Activated naive CD4-positive, alpha-beta T cell treated with anti-CD3 and anti-CD28 coated beads, Interleukin-2, amount 50 U/mL, for 72 hours (primary cell): ENCODE measurements at regions not wholly inside any gene's neighbourhood (a gene's known extent, or its start where the extent isn't known, plus 50 kb on each side); places are given as distances from the start of the nearest gene placed in this dataset.
A peak's percentile ranks its signal among the peaks of the same experiment; 100 is the strongest.

Source experiments
- ATAC-seq, 2 donors: fragments of 150-1000 bp; cut with Tn5 transposase; 2 replicates each; pipeline ENCODE4 v1.10.0; 2021; ENCODE audit warnings: mild to moderate bottlenecking in 2 of 2, moderate library complexity in 2 of 2
- DNase-seq, 2 donors: peaks; one replicate each; pipeline ENCODE4 v3.0.0; 2021 to 2022; ENCODE audit warnings: low spot score in 2 of 2
- H3K27ac Mint-ChIP-seq, 2 donors: one replicate each; pipeline ENCODE4 v1.8.0; 2022; ENCODE audit warnings: mild to moderate bottlenecking in 2 of 2, mixed read lengths in 2 of 2
- H3K36me3 Mint-ChIP-seq, 2 donors: one replicate each; pipeline ENCODE4 v1.8.0; 2022; ENCODE audit warnings: mixed read lengths in 2 of 2
- H3K9me3 Mint-ChIP-seq, 2 donors: one replicate each; pipeline ENCODE4 v1.8.0; 2022; ENCODE audit warnings: mixed read lengths in 2 of 2

DNA sequence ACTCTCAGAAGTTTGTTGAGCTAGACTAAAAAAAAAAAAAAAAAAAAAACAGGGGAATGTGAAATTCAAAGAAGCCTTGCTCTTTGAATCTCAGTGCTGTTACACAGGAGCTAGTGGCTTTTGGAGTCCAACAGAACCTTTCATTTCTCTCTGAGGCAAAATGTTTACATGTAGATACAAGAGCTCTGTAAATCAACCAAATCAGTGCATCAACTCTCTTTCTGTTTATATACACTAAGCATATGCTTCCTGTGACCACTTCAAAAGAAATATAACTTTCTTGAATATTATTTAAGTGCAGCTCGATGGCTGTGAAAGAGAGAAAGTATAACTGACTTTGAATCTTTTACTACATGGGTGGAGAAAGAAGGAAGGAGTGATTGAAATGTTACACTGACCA, 115.3 kb upstream of the ITGA1 start:
- Mint-ChIP-seq H3K9me3 (peaks cover 0 to 5% of the 10 kb centered on the region in 2 donors), H3K36me3 (no peaks in the 10 kb centered on the region), H3K27ac (no peak overlapping the region)
- no peak for DNase-seq
- no peak for ATAC-seq

DNA sequence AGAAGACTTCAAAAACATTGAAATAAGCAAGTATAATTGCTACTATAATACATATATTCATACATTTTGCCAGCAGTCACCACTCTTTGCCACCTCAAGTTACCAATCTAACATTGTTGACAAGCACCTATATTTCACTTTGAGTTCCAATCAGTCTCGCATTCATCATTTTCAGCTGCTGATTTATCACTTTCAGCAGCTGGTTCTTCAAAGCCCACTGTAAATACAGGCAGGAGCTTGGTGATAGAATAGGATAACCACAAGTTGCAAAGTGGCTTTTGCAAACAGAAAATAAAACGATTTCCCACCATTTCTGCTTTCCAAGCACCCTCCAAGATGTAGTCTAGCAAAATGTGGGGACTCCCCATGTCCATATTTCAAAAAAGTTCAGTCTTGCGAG, 114.2 kb upstream of the ITGA1 start:
- Mint-ChIP-seq H3K36me3 (no peaks in the 10 kb centered on the region), H3K9me3 (peaks cover 0 to 5% of the 10 kb centered on the region in 2 donors), H3K27ac (no peak overlapping the region)
- ATAC-seq (no peak), DNase-seq (no peak)

- Mint-ChIP-seq H3K27ac (no peak overlapping the region), H3K9me3 (peaks cover 3 to 12% of the 10 kb centered on the region in 2 donors), H3K36me3 (no peaks in the 10 kb centered on the region)
- no peak for DNase-seq
- no peak for ATAC-seq
These were observed 112.7 kb upstream of the ITGA1 start for GRCh38 chr5:52674815-52675545.

DNA sequence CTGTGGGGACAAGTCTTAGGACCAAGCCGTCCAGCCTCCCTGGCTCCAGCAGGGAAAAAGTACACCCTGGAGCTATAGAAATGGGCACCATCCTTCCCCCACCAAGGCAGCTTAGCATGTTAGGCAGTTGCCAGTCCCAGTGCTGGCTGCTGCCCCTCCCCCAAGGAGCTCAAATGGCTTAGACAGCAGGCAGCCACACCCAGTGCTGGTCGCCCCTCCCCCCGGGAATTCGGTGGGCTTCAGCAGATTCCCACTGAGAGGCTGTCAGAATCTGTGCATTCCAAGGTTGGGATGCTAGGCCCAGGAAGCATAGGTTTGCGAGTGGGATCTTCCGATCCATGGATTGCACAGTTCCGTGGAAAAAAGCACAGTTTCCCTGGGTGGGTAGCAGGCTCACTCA, 105.2 kb upstream of the ITGA1 start:
- Mint-ChIP-seq H3K9me3 (peaks cover 3 to 10% of the 10 kb centered on the region in 2 donors), H3K36me3 (peaks cover 0 to 5% of the 10 kb centered on the region in 2 donors), H3K27ac (no peak overlapping the region)
- no peak for DNase-seq
- no peak for ATAC-seq

- no peak overlapping the region for H3K27ac Mint-ChIP-seq
- DNase-seq (no peak), ATAC-seq (no peak)
- peaks cover 0 to 5% of the 10 kb centered on the region in 2 donors for H3K36me3 Mint-ChIP-seq
- peaks cover 3 to 10% of the 10 kb centered on the region in 2 donors for H3K9me3 Mint-ChIP-seq
These were observed 103.7 kb upstream of the ITGA1 start for GRCh38 chr5:52684051-52684450.

- Mint-ChIP-seq H3K36me3 (peaks cover 0 to 5% of the 10 kb centered on the region in 2 donors), H3K27ac (no peak overlapping the region), H3K9me3 (no peaks in the 10 kb centered on the region)
- DNase-seq (no peak), ATAC-seq (no peak)
These were observed 102.2 kb upstream of the ITGA1 start for GRCh38 chr5:52685566-52685965.

GRCh38 chr5:52685971-52686370, 101.7 kb upstream of the ITGA1 start:
- ATAC-seq (no peak), DNase-seq (no peak)
- Mint-ChIP-seq H3K27ac (no peak overlapping the region), H3K9me3 (no peaks in the 10 kb centered on the region), H3K36me3 (peaks cover 0 to 5% of the 10 kb centered on the region in 2 donors)

GRCh38 chr5:52690236-52690768, 97.4 kb upstream of the ITGA1 start:
- DNase-seq (no peak), ATAC-seq (no peak)
- H3K27ac Mint-ChIP-seq = no peak overlapping the region
- no peaks in the 10 kb centered on the region for H3K36me3 Mint-ChIP-seq
- no peaks in the 10 kb centered on the region for H3K9me3 Mint-ChIP-seq

GRCh38 chr5:52692039-52692438, 95.7 kb upstream of the ITGA1 start:
- Mint-ChIP-seq H3K36me3 (no peaks in the 10 kb centered on the region), H3K9me3 (no peaks in the 10 kb centered on the region), H3K27ac (no peak overlapping the region)
- ATAC-seq = no peak
- no peak for DNase-seq

DNA sequence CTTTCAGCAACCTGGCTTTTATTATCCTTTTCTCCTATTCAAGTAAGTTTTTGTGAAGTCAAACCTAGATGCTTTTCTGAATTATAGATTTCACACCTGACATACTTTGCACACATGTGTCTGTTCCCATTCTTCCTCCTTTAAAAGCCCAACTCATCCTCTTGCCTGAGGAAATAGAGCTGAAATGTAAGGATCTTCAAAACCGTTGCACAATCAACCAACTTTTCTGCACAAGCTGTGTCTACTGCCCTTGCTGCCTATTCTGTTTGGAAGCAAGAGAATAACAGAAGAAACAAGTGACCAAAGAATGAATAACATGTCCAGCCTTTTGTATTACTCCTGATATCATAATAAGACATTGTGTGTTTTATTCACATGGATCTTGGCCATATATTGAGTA, 95.1 kb upstream of the ITGA1 start:
- no peaks in the 10 kb centered on the region for H3K9me3 Mint-ChIP-seq
- ATAC-seq (no peak), DNase-seq (no peak)
- H3K27ac Mint-ChIP-seq = no peak overlapping the region
- H3K36me3 Mint-ChIP-seq = no peaks in the 10 kb centered on the region

DNA sequence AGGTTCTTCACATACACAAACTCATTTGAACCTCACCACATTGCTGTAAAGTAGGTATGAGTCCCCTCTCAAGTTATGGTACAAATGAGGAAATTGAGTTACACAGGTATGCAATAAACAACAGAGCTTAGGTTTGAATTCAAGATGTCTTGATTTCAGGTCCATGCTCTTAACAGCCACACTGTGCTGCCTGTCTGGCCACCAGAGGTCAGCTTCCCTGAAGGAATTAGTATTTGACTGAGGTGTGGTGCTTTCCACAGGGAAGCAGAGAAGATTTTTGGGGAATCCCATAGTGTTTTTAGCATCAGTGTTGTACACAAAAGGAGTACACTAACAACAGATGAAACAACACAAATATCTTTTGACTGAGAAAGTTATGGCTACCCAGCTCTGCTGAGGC, 94.4 kb upstream of the ITGA1 start:
- Mint-ChIP-seq H3K9me3 (no peaks in the 10 kb centered on the region), H3K36me3 (no peaks in the 10 kb centered on the region), H3K27ac (no peak overlapping the region)
- peak; percentile 37 to 44 for ATAC-seq
- DNase-seq = no peak

- DNase-seq (no peak), ATAC-seq (no peak)
- Mint-ChIP-seq H3K36me3 (no peaks in the 10 kb centered on the region), H3K9me3 (no peaks in the 10 kb centered on the region), H3K27ac (no peak overlapping the region)
These were observed 93.9 kb upstream of the ITGA1 start for GRCh38 chr5:52693836-52694235.

- no peak for ATAC-seq
- DNase-seq = no peak
- H3K9me3 Mint-ChIP-seq = no peaks in the 10 kb centered on the region
- H3K27ac Mint-ChIP-seq = no peak overlapping the region
- no peaks in the 10 kb centered on the region for H3K36me3 Mint-ChIP-seq
These were observed 93.1 kb upstream of the ITGA1 start for GRCh38 chr5:52694648-52695047.

DNA sequence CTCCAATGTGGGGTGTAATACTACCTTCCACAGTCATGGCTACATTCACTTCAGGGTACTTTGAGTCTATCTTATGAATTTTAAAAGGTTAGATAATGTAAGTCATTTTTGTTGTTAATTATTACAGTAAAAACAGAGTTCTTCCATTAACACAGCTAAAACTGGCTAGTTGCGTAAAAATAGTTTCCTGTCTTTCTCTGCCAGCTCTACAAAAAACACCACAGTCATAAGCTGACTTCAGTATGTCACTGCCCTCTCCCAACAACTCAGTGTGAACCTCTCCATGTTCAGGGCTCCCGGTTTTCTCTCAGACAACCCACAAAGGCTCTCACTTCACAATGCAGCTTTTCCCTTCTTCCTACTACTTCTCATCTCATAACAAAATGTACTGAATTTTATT, 84.8 kb upstream of the ITGA1 start:
- DNase-seq = no peak
- no peaks in the 10 kb centered on the region for H3K9me3 Mint-ChIP-seq

DNA sequence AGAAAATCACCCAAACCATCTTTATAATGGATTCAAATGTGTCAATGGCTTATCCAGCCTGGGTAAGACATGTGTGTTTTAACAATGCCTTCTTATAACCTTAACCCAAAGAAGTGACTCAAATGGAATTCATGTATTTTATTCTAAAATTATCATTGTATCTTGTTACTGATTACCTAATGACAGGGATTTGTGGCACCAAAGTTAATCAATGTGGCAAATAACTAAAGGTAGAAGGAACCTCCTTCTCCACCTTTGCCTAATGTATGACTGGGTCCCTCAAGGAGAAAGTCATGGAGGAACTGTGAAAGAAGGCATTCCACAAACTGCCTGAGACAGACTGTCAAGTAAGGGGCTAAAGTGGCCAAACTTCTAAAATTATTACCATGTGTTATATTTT, 84.4 kb upstream of the ITGA1 start:
- no peaks in the 10 kb centered on the region for H3K9me3 Mint-ChIP-seq
- H3K27ac Mint-ChIP-seq = no peak overlapping the region
- no peaks in the 10 kb centered on the region for H3K36me3 Mint-ChIP-seq
- ATAC-seq (no peak), DNase-seq (no peak)

More for the DNA sequence above, 84.8 kb upstream of the ITGA1 start:
- H3K36me3 Mint-ChIP-seq = no peaks in the 10 kb centered on the region
- no peak for ATAC-seq
- H3K27ac Mint-ChIP-seq = no peak overlapping the region

DNA sequence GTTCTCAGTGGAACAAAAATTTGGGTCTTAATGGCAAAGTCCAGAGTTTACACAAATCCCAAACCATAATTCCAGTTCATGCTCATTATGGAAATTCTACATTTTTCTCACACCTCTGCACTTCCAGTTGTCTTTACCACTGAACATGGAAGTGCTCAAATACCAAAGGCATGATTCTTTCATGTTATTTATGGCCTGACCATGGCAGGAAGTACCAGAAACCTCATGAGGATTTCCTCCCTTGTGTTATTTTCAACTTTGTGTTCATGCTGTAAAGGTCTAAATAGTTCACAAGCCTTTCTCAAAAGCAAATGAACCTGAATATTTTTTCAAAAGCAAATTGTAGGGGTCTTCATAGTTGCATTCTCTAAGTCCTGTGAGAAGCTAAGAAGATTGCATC, 82.0 kb upstream of the ITGA1 start:
- Mint-ChIP-seq H3K9me3 (no peaks in the 10 kb centered on the region), H3K36me3 (no peaks in the 10 kb centered on the region), H3K27ac (no peak overlapping the region)
- ATAC-seq (no peak), DNase-seq (no peak)

- Mint-ChIP-seq H3K9me3 (no peaks in the 10 kb centered on the region), H3K36me3 (no peaks in the 10 kb centered on the region)
- ATAC-seq = no peak
These were observed 80.9 kb upstream of the ITGA1 start for GRCh38 chr5:52706775-52707174.

GRCh38 chr5:52707616-52708015, 80.1 kb upstream of the ITGA1 start:
- no peaks in the 10 kb centered on the region for H3K36me3 Mint-ChIP-seq
- H3K27ac Mint-ChIP-seq = no peak overlapping the region
- no peaks in the 10 kb centered on the region for H3K9me3 Mint-ChIP-seq
- DNase-seq (no peak), ATAC-seq (no peak)

More at GRCh38 chr5:52706775-52707174, 80.9 kb upstream of the ITGA1 start:
- no peak for DNase-seq
- H3K27ac Mint-ChIP-seq = no peak overlapping the region
